NCI-H2171 treated with DMSO at 0.1 percent for 48 hours (cell line): ENCODE measurements at regions not wholly inside any gene's neighbourhood (a gene's known extent, or its start where the extent isn't known, plus 50 kb on each side); places are given as distances from the start of the nearest gene placed in this dataset.
"Not testable (repeated sequence)": the region's sequence is repeated elsewhere in the genome, so short reads cannot be mapped to it uniquely, and the experiment has no call there.

Experiments
- DNase-seq: peaks from one replicate; lab custom pipeline; 2025; lab: John Stamatoyannopoulos, UW

DNA sequence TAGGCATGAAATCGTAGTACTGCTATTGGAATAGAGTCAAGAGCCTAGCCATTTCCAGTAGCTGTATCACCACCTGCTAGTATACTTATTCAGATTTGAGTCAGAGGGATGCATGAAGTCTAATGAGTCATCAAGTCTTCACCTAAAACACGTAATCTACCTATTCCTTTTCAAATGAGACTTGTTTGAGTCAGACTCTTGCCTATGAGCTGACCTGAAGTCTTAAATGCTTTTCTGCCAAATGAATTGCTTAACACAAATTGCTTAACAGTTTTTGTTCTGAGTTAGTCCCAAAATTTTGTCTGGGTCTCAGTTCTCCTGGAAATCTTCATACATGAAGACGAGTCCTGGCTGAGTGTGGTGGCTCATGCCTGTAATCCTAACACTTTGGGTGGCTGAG, 165.2 kb downstream of the GNAT3 start:
- DNase-seq, result no peak

DNA sequence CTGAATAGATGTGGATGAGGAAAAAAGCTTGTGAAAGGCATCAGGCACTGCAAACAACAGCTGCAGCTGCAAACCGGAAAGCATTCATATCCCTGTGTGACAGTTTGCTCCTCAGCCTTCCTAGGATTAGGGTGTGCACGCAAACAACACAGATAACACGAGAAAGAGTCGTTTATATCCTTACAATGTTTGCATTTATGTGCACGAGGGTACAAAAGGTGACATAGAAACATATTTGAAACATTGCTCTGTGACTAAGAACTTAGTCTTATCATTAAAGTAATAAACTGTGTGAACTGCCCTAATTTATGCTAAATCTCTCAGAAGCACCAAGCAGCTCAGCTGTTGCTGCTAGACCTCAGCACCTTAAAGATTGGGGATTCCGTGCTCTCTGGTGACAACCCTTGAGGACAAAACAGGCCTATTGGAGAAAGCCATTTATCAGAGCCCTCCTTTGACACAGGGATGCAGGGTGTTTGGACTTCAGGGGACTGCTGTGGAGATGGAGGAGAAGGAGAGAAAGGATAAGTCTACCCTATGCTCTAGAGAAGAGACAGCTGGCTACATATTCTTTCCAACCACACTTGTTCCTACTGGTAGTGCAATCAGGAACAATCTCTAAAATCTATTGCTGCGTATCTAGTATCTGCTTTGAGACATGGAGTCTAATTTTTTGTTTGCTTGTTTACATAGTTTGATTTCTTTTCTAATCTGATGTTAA, 176.2 kb downstream of the GNAT3 start:
- no peak for DNase-seq

DNA sequence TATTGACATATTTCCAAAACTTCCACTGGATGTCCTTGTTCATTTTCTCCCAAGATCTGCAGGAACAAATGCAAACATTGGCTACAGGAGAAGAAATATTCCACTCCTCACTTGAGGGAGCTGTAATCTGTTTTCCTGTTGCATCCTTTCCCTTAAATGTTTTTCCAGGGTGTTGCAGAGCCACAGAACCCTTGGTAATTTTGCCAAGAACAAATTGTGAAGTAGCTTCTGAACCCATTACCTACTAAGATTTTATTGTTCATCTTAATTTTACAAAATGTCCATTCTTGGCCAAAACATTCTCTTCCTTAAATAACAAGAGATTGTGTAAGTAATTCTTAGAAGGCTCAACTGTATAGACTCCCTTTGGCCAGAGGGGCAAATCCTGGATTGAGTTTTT, 177.0 kb downstream of the GNAT3 start:
- no peak for DNase-seq

DNA sequence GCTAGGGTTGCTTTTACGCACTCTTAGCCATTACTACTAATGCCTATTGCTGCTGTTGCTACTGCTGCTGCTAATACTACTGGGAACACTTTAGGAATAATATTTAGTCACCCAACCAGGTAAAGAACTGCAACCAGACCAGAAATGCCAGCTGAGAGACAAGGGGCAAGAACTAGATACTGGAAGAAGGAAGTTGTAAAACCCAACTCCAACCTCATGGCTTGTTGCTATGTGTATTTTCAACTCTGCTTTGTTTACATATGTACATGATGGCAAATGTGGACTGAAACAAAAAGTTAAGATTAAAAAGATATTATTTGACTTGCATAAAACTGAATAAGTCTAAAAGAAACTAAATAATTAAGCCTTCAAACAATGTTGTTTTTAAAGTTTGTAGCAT, 177.7 kb downstream of the GNAT3 start:
- DNase-seq, result no peak

DNA sequence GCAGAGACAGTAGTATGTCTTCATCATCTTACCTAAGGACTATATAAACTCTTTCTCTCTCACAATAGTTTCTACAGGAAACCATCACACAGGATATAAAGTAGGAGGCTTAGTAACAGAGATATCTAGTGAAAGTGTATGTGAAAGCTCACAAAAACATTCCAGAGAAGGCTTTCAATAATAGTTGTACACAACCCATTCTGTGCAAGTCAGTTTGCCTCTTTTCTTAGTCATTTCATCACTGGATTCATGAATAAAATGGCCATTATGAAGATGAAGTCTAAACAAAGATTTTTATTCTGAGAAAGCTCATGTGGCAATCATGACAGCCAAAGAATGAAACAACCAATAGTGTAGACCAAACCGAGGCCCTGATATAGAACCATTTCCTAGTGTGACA, 178.8 kb downstream of the GNAT3 start:
- no peak for DNase-seq

DNA sequence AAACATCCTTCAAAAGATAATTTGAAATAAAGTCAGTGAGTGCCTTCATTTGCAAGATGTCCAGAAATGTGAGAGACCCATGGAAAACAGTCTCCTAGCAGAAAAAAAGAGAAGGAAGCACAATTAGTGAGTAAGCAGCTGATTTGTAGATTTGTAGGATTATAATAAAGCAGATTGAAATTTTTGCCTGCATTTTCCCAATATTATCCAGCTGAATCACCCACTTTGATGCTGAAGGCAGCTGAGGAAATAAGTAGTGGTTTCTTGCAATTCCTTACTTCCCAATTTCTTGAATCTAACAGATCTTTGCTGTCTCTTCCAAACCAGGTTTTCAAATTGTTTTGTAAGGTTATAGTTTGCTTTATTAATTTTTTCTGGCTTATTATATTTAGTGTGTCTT, 181.4 kb downstream of the GNAT3 start:
- no peak for DNase-seq

DNA sequence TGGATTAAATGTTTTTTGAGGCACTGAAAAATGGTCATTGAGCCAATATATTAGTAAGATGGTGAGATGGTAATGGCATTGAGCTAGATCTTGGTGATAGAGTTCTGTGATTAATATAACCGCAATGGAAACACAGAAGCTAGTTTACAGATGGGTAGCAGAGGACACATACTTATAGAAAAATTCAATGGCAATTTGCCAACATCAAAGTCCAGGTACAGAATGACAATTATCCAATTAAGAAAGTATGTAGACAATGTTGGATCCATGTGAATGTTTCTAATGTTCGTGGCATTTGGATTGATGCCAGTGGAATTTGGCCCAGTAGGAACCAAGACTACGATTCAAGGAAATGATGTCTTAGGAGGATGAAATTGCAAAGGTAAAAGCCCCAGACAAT, 187.8 kb downstream of the GNAT3 start:
- DNase-seq, result no peak

DNA sequence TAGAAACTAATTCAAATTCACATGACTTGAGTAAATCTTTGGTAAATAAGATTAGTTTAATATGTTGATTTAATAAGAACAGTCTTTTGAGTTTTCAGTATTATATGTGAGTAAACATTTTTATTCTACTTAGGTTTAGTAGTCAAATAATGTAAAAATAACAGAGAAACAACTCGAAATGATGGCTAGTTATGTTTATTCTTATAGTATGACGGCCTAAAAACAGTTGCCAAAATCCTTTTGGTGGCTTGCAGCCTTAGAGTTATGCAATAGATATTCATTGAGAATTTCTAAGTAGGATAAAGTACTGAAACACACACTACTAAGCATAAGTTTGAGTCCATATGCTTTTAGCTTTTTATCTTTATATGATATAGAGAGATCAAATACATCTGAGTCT, 184.8 kb downstream of the GNAI1 start:
- no peak for DNase-seq

DNA sequence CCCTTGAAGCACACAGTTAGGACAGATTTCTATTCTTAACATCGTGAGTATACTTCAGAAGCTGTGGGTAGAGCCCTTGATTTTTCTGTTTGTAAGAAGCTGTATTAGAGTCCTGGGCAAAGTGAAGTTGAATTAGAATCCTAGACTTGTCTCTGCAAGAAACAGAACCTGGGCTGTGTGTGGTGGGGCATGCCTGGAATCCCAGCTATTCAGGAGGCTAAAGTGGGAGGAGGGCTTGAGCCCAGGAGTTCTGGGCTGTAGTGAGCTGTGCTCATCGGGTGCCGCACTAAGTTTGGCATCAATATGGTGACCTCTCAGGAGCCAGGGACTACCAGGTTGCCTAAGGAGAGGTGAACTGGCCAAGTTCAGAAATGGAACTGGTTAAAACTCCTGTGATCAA, 183.4 kb downstream of the GNAI1 start:
- DNase-seq, result no peak

DNA sequence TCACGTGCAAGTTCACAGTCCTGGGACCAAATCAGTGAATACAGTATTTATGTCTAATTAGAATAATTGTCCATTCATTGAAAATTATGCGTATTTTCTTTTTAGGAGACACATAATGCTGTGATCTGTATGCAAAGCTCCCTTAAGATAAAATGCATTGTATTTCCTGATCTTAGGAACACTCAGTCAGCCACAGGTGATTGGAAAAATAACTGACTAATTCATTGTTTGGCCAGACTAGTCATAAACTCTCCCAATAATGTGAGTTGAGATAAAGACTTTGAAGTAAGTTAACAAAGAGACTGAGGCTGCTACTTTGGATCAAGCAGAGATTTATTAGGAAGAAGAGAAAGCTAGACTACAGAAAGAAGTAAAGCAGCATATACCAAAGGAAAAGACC, 182.2 kb downstream of the GNAI1 start:
- DNase-seq, result no peak

DNA sequence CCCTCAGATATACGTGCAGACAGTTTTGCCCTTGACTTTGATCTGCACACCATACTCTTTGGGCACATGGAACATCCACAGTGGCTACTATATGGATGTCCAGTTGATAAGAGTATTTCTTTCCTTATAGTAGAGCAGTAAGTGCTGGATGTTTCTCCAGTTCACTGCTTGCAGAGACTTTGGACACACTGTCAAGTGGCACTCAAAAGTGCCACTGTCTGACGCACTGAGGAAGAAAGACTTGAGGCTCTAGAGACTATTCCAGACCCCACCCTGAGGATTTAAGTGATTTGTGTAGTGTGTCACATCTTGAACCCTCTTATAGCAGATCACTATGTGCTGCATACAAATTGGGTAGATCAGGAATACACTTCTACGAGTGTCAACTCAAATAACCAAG, 179.1 kb downstream of the GNAI1 start:
- no peak for DNase-seq

DNA sequence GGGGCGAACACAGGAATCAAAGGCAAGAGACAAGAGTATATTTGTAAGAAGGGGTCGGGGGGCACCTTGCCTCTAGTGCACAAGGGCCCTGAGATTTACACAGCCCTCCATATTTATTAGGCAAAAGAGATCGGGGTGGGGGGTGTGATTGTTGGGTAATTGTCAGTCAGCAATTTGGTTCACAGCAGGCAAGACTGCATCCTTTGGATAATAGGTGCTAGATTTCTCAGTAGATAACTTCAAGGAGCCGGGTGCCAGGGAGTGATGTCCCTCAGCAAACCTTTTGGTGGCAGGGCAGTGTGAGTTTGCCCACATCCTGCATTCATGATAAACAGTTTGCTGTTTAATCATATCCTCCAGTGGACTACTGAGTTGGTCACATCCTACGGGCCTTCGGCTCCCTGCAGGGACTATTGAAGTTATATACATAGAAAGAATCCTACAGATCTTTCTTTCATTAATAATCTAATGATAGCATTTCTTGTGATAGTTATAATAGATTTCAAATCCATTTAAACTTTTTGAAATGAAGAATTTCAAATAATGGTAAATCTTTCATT, 178.5 kb downstream of the GNAI1 start:
- no peak for DNase-seq

DNA sequence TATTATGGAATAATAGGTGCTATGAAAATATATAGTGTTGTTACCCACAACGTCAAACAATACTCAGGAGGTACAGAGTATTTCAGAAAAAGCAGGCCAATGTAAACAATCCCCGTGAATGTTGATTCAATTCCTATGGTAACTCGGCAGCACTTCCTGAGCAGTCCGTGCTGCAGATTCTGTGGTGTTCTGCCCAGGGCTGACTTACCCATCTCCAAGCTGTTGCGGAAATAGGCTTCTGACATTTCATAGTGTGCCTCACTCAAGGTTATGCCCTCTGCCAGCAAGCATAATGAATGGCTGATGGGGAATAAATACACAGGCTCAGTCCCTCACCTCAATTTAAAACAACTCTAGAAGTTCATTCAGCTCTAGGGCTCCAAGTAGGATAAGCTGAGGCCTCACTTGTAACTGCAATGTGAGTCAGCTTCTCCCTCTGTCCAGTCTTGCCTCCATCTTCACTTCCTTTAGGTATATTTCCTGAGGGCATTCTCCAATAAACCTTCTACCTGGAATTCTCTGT, 177.6 kb downstream of the GNAI1 start:
- no peak for DNase-seq

DNA sequence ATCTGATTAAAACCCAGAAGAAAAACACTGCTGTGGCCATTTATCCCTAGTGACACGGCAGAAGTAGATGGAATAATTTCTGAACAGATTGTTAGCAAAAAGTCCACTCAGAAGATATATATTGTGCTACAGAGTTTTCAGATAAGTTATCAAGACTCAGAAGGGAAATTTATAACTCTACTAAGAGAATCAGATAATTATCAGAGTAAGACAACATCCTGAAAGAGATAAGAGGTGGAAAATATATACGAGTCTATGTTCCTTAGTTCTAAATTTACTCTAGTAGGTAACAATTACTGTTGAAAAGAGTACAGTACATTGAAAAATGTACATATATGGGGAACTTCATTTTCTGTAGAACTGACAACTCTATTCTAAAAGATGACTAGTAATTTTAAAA, 176.7 kb downstream of the GNAI1 start:
- no peak for DNase-seq

DNA sequence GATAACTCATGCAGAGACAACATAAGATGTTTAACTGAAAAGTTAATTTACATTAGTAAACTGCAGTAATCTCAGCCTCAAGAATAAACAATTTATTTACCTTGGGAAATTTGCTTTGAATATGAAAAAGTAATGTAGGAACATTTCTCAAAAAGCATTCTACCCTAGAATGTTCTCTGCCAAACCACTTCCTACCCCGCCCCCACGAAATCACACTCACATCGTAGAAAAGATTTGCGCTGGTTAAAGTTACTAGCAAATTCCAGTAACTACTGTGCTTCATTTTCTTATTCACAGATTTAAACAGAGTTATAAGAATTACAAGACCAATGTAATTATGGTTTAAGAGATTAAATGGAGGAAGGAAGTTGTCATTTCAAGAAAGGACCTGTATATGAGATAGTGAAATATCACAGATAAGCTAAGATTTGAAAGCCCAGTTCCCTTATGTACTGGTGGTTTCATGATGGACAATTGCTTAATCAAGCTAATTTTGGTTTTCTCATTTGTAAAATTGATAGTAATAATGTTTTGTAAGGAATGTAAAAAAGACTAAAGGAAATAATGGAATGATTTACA, 175.4 kb downstream of the GNAI1 start:
- DNase-seq, result no peak

DNA sequence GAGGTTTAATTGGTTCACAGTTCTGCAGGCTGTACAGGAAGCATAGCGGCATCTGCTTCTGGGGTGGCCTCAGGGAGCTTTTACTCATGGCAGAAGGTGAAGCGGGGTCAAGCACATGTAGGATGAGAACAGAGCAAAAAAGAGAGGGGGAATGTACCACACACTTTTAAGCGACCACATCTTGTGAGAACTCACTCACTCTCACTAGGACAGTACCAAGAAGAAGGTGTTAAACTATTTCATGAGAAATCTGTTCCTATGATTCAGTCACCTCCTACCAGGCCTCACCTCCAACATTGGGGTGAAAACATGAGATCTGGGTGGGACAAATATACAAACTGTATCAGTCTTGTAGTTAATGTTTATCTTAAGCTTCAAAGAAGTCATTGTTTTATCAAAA, 174.7 kb downstream of the GNAI1 start:
- DNase-seq, result no peak

DNA sequence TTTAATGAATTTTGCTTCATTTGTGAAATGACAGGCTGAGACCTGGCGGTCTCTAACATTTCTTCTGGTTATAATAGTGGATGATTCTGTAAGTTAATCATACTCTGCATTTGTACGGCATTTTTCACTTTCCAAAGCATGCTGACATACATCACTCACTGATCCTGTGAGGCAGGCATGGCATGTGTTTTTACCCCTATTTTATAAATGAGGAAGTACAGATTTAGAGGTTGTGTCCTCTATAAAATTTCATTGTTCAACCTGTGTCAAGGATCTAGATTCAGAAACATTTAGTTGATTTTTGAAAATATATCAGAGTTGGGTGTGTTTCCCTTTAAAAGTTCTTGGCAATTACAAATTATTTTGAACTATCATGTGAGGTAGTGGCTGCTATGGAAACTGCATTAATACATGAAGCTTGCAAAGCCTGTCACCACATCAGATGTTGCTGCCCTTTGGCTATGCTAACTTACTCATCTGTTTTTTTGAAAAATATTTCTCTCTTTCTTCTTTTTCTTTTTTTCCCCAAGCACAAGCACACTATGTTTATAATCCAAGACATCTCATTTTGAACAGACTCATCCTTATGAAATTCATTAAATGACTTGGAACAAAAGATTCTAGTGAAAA, 172.7 kb downstream of the GNAI1 start:
- no peak for DNase-seq

DNA sequence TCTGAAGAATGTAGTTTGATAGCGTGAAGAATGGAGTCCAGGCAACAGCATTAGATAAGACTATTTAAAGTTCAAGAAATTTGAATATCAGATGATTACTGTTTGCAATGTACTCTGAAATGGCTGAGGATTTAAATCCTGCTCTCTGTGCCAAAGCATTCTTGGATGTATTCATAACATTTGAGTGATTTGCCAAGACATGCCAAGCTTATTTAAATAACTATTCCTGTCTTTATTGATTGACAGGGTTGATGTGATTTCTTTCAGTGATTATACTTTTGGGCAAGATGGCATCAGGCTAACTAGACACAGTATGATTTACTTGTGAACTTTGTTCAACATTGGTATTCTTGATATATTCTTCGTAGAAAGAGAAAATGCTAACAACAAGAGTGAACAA, 168.7 kb downstream of the GNAI1 start:
- no peak for DNase-seq

DNA sequence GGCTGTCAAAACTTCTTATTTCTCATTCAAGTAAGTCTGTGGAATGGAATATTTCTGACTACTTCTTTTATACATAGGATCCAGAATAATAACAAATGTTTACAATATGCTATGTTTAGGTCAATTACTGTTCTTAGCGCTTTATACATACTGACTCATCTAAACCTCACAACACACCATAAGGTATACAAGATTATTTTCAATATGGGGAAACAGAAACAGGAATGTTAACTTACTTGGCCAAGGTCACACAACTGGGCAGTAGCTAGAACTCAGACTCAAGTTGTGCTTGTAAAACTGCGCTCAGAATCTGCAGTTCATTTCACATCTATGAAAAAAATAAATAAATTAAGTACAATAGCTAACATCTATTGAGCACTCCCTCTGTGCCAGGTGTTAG, 168.0 kb downstream of the GNAI1 start:
- DNase-seq, result no peak

DNA sequence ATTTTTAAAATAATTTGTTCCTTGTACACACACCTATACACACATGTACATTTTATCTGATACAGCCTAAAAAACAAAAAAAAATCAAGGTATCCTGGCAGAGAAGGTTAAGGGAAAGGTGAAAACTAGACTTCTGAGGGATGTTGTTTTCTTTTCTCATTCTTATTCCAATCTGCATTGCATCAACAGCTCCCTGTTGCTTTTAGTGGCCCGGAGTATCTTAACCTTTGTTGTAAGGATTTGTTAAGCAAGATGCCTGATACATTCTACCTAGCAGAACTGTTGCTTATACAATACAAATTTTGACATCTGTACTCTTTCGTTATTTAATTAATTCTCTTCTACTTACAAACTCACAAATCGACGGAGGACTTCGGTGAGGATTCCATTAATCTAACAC, 167.4 kb downstream of the GNAI1 start:
- no peak for DNase-seq

DNA sequence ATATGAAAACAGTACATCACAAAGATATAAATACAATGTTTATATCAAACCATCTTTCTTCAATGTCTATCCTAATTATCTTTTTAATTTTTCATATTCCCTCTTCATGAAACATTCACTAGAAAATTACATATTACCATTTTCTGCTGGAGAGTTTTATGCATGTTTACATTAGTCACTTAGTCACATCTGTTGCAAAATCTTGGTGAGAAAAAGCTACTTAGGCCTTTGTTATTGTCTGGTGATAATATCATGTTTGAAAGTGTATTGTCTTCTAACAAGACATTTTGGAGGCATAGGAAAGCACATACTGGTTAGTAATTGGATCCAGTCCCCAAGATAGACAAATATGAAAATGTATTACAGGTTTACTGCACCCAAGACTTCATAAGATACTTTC, 163.6 kb downstream of the GNAI1 start:
- no peak for DNase-seq

DNA sequence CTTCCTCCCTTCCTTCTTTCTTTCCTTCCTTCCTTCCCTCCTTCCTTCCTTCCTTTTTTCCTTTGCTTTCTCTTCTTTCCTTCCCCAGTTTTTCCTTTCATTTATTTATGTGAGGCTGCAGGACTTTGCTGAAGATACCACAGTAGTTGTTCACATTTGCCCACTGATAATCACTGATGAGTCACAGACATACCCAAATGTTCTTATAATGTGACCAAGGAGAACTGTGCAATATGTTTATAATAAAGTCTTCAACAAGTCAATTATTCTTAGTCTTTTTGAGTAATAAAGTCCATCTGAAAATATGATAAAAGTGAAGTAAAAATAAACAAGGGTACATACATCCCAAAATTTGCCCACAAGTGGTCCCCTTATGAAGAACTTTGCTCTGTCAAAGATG, 159.7 kb downstream of the GNAI1 start:
- no peak for DNase-seq

DNA sequence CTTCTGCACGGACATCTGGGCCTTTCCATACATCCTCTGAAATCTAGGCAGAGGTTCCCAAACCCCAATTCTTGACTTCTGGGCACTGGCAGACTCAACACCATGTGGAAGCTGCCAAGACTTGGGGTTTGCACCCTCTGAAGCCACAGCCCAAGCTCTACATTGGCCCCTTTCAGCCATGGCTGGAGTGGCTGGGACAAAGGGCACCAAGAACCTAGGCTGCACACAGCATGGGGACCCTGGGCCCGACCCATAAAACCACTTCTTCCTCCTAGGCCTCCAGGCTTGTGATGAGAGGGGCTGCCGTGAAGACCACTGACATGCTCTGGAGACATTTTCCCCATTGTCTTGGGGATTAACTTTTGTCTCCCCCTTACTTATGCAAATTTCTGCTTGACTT, 158.0 kb downstream of the GNAI1 start:
- DNase-seq, result not testable (repeated sequence)
